ENCODE measurements at regions not wholly inside any gene's neighbourhood (a gene's known extent, or its start where the extent isn't known, plus 50 kb on each side); places are given as distances from the start of the nearest gene placed in this dataset.

DNA sequence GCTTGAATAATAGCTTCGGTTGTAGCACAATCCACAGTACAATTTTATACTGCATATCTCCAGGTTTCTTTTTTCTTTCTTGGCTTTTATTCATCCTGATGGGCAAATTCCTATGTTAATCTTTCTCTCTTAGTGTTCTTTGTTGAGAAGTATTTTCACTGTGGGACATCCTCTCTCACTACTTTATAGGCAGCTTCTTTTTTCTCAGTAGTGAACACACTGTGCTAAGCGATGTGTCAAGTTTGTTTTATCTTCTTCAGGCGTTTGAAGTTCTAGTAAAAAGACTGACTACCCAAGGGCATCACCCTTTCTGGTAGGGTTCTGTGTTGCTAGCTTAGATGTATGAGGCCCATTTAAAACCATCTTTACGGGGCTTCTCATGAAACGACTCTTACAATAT, 182.1 kb downstream of the FAM170A start:
- Histone ChIP-seq H3K4ac (ENCODE audit: low read depth, low read length) (no peak overlapping the region), H3K14ac (replicated peaks; ENCODE audit: low read depth, low read length) (no peak overlapping the region), H3K4me3 (ENCODE audit: insufficient read depth, low read depth, low read length) (no peak overlapping the region), H3K36me3 (ENCODE audit: control insufficient read depth, insufficient read depth, low read length) (no peaks in the 10 kb centered on the region), H3K79me1 (ENCODE audit: low read depth in 1 of 2, low read length in 2 of 2) (no peaks in the 10 kb centered on the region), H3K27me3 (ENCODE audit: control insufficient read depth, insufficient read depth, low read length) (no peaks in the 10 kb centered on the region), H2BK15ac (ENCODE audit: low read depth, low read length) (no peak overlapping the region), H4K91ac (ENCODE audit: insufficient read depth, low read depth, low read length) (no peak overlapping the region), H2AFZ (replicated peaks; ENCODE audit: low read length, poor library complexity) (no peak overlapping the region), H3K4me2 (ENCODE audit: low read depth, low read length) (no peak overlapping the region), H3K9me1 (ENCODE audit: insufficient read depth, low read length) (no peaks in the 10 kb centered on the region), H2BK120ac (ENCODE audit: low read depth, low read length) (no peak overlapping the region), H3K18ac (ENCODE audit: low read depth, low read length) (no peak overlapping the region), H3K56ac (ENCODE audit: extremely low read depth, insufficient read depth, low read length) (no peak overlapping the region), H2AK5ac (ENCODE audit: low read depth, low read length) (no peak overlapping the region), H3K27ac (ENCODE audit: insufficient read depth, low read length) (no peak overlapping the region), H3K23ac (ENCODE audit: low read depth, low read length) (no peak overlapping the region), H3K9ac (ENCODE audit: low read depth, low read length) (no peak overlapping the region), H4K5ac (ENCODE audit: low read depth, low read length) (no peak overlapping the region), H3K9me3 (ENCODE audit: control insufficient read depth, insufficient read depth, low read length) (no peaks in the 10 kb centered on the region), H4K20me1 (ENCODE audit: insufficient read depth, low read length) (no peaks in the 10 kb centered on the region), H3K4me1 (ENCODE audit: control insufficient read depth, insufficient read depth, low read length) (no peaks in the 10 kb centered on the region), H2AK9ac (replicated peaks; ENCODE audit: low read depth, low read length, poor library complexity) (no peak overlapping the region), H2BK20ac (ENCODE audit: low read depth, low read length) (no peak overlapping the region), H4K8ac (ENCODE audit: low read depth in 2 of 2, low read length in 2 of 2) (no peak overlapping the region), H2BK5ac (ENCODE audit: low read depth, low read length, poor library complexity, severe bottlenecking) (no peak overlapping the region)
- ChIA-PET CTCF (no interaction called here), POLR2A (ENCODE audit: unreplicated experiment) (no interaction called here)
- ATAC-seq (ENCODE audit: low read depth) = no peak
- dilution Hi-C loops (cut with HindIII; ENCODE audit: low sequenced_read_pairs, unreplicated experiment) = no loop called here
- no peak for DNase-seq
- no peak for TF ChIP-seq MAZ (IDR thresholded peaks at IDR 0.05; ENCODE audit: borderline replicate concordance, low read depth, low read length)
- TF ChIP-seq RAD21 (IDR thresholded peaks at IDR 0.05; ENCODE audit: low read length) = no peak
- no peak for TF ChIP-seq SMC3 (IDR thresholded peaks at IDR 0.05; ENCODE audit: low read depth, low read length)
- no peak for TF ChIP-seq POLR2A (IDR thresholded peaks at IDR 0.05; ENCODE audit: low read depth, low read length)
- TF ChIP-seq, protein P1, sequence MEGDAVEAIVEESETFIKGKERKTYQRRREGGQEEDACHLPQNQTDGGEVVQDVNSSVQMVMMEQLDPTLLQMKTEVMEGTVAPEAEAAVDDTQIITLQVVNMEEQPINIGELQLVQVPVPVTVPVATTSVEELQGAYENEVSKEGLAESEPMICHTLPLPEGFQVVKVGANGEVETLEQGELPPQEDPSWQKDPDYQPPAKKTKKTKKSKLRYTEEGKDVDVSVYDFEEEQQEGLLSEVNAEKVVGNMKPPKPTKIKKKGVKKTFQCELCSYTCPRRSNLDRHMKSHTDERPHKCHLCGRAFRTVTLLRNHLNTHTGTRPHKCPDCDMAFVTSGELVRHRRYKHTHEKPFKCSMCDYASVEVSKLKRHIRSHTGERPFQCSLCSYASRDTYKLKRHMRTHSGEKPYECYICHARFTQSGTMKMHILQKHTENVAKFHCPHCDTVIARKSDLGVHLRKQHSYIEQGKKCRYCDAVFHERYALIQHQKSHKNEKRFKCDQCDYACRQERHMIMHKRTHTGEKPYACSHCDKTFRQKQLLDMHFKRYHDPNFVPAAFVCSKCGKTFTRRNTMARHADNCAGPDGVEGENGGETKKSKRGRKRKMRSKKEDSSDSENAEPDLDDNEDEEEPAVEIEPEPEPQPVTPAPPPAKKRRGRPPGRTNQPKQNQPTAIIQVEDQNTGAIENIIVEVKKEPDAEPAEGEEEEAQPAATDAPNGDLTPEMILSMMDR (conservative IDR thresholded peaks at IDR 0.05; ENCODE audit: low read depth, low read length) = no peak
- TF ChIP-seq FOS (IDR thresholded peaks at IDR 0.05; ENCODE audit: low read depth, low read length) = no peak
- TF ChIP-seq MAFK (IDR thresholded peaks at IDR 0.05; ENCODE audit: low read depth, low read length) = no peak
- TF ChIP-seq, protein P2, sequence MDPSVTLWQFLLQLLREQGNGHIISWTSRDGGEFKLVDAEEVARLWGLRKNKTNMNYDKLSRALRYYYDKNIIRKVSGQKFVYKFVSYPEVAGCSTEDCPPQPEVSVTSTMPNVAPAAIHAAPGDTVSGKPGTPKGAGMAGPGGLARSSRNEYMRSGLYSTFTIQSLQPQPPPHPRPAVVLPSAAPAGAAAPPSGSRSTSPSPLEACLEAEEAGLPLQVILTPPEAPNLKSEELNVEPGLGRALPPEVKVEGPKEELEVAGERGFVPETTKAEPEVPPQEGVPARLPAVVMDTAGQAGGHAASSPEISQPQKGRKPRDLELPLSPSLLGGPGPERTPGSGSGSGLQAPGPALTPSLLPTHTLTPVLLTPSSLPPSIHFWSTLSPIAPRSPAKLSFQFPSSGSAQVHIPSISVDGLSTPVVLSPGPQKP (IDR thresholded peaks at IDR 0.05; ENCODE audit: borderline replicate concordance, low read depth, low read length) = no peak
- no peak for TF ChIP-seq RCOR1 (IDR thresholded peaks at IDR 0.05; ENCODE audit: insufficient replicate concordance, low read length)
- no peak for TF ChIP-seq MXI1 (IDR thresholded peaks at IDR 0.05; ENCODE audit: borderline replicate concordance, low read depth, low read length)
- no peak for TF ChIP-seq RFX5 (IDR thresholded peaks at IDR 0.05; ENCODE audit: low read depth, low read length)
- no peak for TF ChIP-seq CHD1 (IDR thresholded peaks at IDR 0.05; ENCODE audit: low read depth, low read length)
- no peak for TF ChIP-seq BHLHE40 (IDR thresholded peaks at IDR 0.05; ENCODE audit: low read depth, low read length)
- TF ChIP-seq CEBPB (IDR thresholded peaks at IDR 0.05; ENCODE audit: low read depth, low read length) = no peak
- TF ChIP-seq, protein P3, sequence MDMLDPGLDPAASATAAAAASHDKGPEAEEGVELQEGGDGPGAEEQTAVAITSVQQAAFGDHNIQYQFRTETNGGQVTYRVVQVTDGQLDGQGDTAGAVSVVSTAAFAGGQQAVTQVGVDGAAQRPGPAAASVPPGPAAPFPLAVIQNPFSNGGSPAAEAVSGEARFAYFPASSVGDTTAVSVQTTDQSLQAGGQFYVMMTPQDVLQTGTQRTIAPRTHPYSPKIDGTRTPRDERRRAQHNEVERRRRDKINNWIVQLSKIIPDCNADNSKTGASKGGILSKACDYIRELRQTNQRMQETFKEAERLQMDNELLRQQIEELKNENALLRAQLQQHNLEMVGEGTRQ (IDR thresholded peaks at IDR 0.05; ENCODE audit: low read depth, low read length) = no peak
- no peak for TF ChIP-seq NFE2L2 (IDR thresholded peaks at IDR 0.05; ENCODE audit: low read depth, low read length)
- no TSS peak for BruUV-seq (replicated peaks)
- intact Hi-C loops (cut with micrococcal nuclease) = no loop called here
- WGBS, 2 experiments (ENCODE audit: extremely low coverage in 2 of 2, insufficient read length in 1 of 2) = no CpG with 5 or more reads among the region's 5 CpGs
- in situ Hi-C loops (cut with MboI; ENCODE audit: low sequenced_read_pairs) = no loop called here
